ENCODE measurements at regions not wholly inside any gene's neighbourhood (a gene's known extent, or its start where the extent isn't known, plus 50 kb on each side); places are given as distances from the start of the nearest gene placed in this dataset.

DNA sequence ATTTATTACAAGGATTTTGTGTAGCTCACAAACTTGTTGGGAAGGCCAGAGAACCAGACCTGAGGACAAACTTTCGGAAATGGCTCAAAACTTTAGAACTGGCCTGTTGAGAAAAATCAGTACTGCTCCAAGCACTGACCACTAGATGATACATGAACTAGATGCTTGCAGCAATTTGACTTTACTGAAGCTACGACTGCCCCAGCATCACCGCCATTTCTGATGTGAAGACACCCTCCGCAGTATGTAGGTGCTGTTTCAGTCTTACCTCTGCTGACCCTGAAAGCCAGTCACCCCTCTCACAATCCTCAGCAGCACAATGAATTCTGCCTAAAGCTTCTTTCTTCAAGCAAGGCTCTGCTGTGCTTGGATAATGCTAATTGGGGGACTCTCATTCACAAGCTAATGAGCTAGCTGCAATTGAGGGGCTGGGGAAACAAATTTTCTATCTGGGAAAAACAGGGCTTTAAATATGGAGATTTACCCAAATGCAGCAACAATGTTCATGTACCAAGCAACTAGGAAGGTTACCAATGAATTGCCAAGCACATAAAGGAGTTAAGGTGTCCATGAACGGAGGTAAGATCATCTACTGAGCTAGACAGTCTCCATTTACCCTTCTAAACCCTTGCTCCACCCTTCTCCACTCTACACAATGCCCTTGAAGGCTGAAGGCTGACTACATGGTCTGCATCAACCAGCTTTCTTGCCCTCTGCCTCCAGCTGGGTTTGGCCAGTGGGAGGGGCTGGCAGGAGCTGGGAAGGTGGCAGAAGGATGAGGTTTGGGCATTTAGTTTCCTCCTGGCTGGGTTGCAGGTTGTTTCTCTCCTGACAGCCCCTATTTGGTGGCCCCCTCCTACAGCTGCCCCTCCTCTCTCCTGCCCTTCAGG, 53.2 kb upstream of the FSTL1 start:
- Histone ChIP-seq H3K4me1 (ENCODE audit: control insufficient read depth in 5 of 5, insufficient read depth in 5 of 5, low read length in 5 of 5) (peaks cover 3 to 17% (median 5%) of the 10 kb centered on the region in 5 donors), H3K36me3 (ENCODE audit: control insufficient read depth in 4 of 4, insufficient read depth in 4 of 4, low read length in 4 of 4) (no peaks in the 10 kb centered on the region), H3K4me3 (no peak overlapping the region), H3K27ac (ENCODE audit: low read depth in 1 of 2, low read length in 1 of 2) (no peak overlapping the region), H3K9me3 (ENCODE audit: control insufficient read depth in 4 of 4, insufficient read depth in 3 of 4, low read length in 3 of 4) (no peaks in the 10 kb centered on the region), H3K27me3 (ENCODE audit: control insufficient read depth in 3 of 3, insufficient read depth in 3 of 3, low read length in 2 of 3) (no peaks in the 10 kb centered on the region), H3K9ac (ENCODE audit: insufficient read depth in 1 of 2, low read length in 2 of 2) (no peak overlapping the region)
- ATAC-seq (ENCODE audit: insufficient read depth, low FRiP score) (no peak), DNase-seq (no peak)
- WGBS, 2 donors: 94 to 97% methylated on average over 5 of the region's 5 CpGs
- TF ChIP-seq CTCF (IDR thresholded peaks at IDR 0.05; ENCODE audit: control extremely low read depth, extremely low read depth): no peak

GRCh38 chr3:120502116-120502515, 51.3 kb upstream of the FSTL1 start:
- Histone ChIP-seq H3K36me3 (ENCODE audit: control insufficient read depth in 4 of 4, insufficient read depth in 4 of 4, low read length in 4 of 4) (no peaks in the 10 kb centered on the region), H3K9me3 (ENCODE audit: control insufficient read depth in 4 of 4, insufficient read depth in 3 of 4, low read length in 3 of 4) (no peaks in the 10 kb centered on the region), H3K27ac (ENCODE audit: low read depth in 1 of 2, low read length in 1 of 2) (no peak overlapping the region), H3K9ac (ENCODE audit: insufficient read depth in 1 of 2, low read length in 2 of 2) (no peak overlapping the region), H3K4me3 (no peak overlapping the region), H3K27me3 (ENCODE audit: control insufficient read depth in 3 of 3, insufficient read depth in 3 of 3, low read length in 2 of 3) (no peaks in the 10 kb centered on the region), H3K4me1 (ENCODE audit: control insufficient read depth in 5 of 5, insufficient read depth in 5 of 5, low read length in 5 of 5) (peaks cover under 1 to 12% (median 3%) of the 10 kb centered on the region in 5 donors)
- no peak for TF ChIP-seq CTCF (IDR thresholded peaks at IDR 0.05; ENCODE audit: control extremely low read depth, extremely low read depth)
- no peak for ATAC-seq (ENCODE audit: insufficient read depth, low FRiP score)
- no peak for DNase-seq
- 96% methylated on average over 8 of the region's 8 CpGs for WGBS, 2 donors

Data from lung (tissue), 11 donors.